ENCODE measurements at regions not wholly inside any gene's neighbourhood (a gene's known extent, or its start where the extent isn't known, plus 50 kb on each side); places are given as distances from the start of the nearest gene placed in this dataset.

DNA sequence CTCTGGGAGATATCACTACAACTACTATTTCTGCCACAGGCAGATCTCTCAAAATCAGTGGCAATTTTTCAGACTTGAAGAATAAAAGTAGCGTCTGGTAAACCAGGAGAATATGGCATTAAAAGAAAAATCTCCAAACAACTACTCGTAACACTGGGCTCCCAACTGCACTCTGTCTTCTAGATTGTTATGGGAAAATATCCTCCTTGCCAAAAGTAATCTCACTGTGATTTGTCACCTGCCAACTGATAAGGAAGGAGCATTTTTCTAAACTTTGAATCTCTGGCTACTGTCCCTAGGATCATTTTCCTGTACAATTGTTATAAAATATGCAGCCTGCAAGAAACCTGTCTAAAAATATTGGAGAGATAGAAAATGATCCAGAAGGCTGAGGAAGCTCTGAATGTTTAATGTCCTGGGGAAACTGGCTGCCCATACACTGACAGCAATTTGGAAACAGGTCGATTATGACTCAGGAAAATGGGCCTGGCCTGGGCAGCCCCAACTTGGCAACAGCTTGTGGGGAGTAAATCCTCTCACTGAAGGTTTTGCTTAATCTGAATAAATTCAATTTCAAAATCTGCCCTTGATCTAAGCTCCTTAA lies 90.5 kb upstream of the DBX1 start:
- Histone ChIP-seq H3K4me3 (ENCODE audit: low read length, poor library complexity, severe bottlenecking) (no peak overlapping the region), H2AFZ (ENCODE audit: low read length) (no peak overlapping the region), H3K79me2 (ENCODE audit: insufficient read depth, low read length) (no peaks in the 10 kb centered on the region), H3K9me3 (ENCODE audit: insufficient read depth, low read depth, low read length) (no peaks in the 10 kb centered on the region), H3K9ac (ENCODE audit: low read depth, low read length, poor library complexity, severe bottlenecking) (no peak overlapping the region), H3K27me3 (ENCODE audit: insufficient read depth, low read length, poor library complexity, severe bottlenecking) (no peaks in the 10 kb centered on the region), H3F3A (ENCODE audit: low read depth) (no peaks in the 10 kb centered on the region), H4K20me1 (ENCODE audit: insufficient read depth, low read length, poor library complexity, severe bottlenecking) (no peaks in the 10 kb centered on the region), H3K36me3 (ENCODE audit: insufficient read depth, low read length) (no peaks in the 10 kb centered on the region), H3K4me1 (ENCODE audit: insufficient read depth, low read length, poor library complexity, severe bottlenecking) (no peaks in the 10 kb centered on the region), H3K9me2 (replicated peaks; ENCODE audit: low read depth, low read length) (no peaks in the 10 kb centered on the region), H3K4me2 (ENCODE audit: low read depth, low read length, poor library complexity, severe bottlenecking) (no peak overlapping the region)
- TF ChIP-seq EZH2phosphoT487 (IDR thresholded peaks at IDR 0.05; ENCODE audit: borderline replicate concordance), result no peak
- TF ChIP-seq, protein P1, sequence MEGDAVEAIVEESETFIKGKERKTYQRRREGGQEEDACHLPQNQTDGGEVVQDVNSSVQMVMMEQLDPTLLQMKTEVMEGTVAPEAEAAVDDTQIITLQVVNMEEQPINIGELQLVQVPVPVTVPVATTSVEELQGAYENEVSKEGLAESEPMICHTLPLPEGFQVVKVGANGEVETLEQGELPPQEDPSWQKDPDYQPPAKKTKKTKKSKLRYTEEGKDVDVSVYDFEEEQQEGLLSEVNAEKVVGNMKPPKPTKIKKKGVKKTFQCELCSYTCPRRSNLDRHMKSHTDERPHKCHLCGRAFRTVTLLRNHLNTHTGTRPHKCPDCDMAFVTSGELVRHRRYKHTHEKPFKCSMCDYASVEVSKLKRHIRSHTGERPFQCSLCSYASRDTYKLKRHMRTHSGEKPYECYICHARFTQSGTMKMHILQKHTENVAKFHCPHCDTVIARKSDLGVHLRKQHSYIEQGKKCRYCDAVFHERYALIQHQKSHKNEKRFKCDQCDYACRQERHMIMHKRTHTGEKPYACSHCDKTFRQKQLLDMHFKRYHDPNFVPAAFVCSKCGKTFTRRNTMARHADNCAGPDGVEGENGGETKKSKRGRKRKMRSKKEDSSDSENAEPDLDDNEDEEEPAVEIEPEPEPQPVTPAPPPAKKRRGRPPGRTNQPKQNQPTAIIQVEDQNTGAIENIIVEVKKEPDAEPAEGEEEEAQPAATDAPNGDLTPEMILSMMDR (conservative IDR thresholded peaks at IDR 0.05; ENCODE audit: low read length), result no peak

DNA sequence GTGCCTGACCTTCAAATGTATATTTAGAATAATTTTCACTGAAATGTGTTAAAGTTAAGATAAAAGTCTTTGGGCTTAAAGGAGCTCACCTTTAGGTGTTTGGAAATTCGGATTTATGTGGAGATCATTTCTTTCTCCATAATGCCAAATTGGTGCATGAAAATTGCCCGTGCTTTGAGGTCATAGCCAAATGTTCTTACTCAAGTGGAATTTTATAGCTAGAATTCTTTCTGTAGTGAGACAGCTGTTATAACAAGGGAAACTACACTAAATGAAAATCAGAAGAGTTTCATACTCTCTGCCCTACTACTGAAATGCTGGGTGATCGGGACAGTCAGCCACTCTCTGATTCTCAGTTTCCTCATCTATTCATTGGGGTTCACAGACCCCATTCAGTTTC lies 89.5 kb upstream of the DBX1 start:
- Histone ChIP-seq H3K4me1 (ENCODE audit: insufficient read depth, low read length, poor library complexity, severe bottlenecking) (no peaks in the 10 kb centered on the region), H3K79me2 (ENCODE audit: insufficient read depth, low read length) (no peaks in the 10 kb centered on the region), H3F3A (ENCODE audit: low read depth) (no peaks in the 10 kb centered on the region), H3K27me3 (ENCODE audit: insufficient read depth, low read length, poor library complexity, severe bottlenecking) (no peaks in the 10 kb centered on the region), H3K9ac (ENCODE audit: low read depth, low read length, poor library complexity, severe bottlenecking) (no peak overlapping the region), H3K4me2 (ENCODE audit: low read depth, low read length, poor library complexity, severe bottlenecking) (no peak overlapping the region), H3K36me3 (ENCODE audit: insufficient read depth, low read length) (no peaks in the 10 kb centered on the region), H2AFZ (ENCODE audit: low read length) (no peak overlapping the region), H3K4me3 (ENCODE audit: low read length, poor library complexity, severe bottlenecking) (no peak overlapping the region), H3K9me3 (ENCODE audit: insufficient read depth, low read depth, low read length) (no peaks in the 10 kb centered on the region), H3K9me2 (replicated peaks; ENCODE audit: low read depth, low read length) (no peaks in the 10 kb centered on the region), H4K20me1 (ENCODE audit: insufficient read depth, low read length, poor library complexity, severe bottlenecking) (no peaks in the 10 kb centered on the region)
- TF ChIP-seq, protein P1 (conservative IDR thresholded peaks at IDR 0.05; ENCODE audit: low read length), result no peak
- no peak for TF ChIP-seq EZH2phosphoT487 (IDR thresholded peaks at IDR 0.05; ENCODE audit: borderline replicate concordance)

DNA sequence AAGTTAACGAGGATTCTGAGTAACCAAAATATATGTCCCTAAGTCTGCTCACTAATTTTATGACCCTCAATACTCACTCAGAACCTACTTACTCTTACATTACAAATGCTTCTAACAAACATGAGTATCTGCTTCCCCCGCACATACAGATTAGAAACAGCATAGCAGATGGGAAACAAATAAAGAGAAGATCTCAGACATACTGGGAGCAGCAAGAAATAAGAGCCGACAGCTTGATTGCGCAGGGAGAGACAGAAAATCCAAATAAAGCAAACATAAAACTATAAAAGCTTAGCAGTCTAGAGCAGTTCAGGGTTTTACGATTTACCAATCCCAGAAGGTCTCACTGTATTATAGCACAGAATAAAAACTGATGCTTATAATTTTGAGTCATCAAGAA lies 89.1 kb upstream of the DBX1 start:
- no peaks in the 10 kb centered on the region for H3F3A ChIP-seq (ENCODE audit: low read depth)
- H3K4me2 ChIP-seq (ENCODE audit: low read depth, low read length, poor library complexity, severe bottlenecking), result no peak overlapping the region
- no peaks in the 10 kb centered on the region for H3K36me3 ChIP-seq (ENCODE audit: insufficient read depth, low read length)
- no peaks in the 10 kb centered on the region for H3K27me3 ChIP-seq (ENCODE audit: insufficient read depth, low read length, poor library complexity, severe bottlenecking)
- H2AFZ ChIP-seq (ENCODE audit: low read length), result no peak overlapping the region
- H3K79me2 ChIP-seq (ENCODE audit: insufficient read depth, low read length), result no peaks in the 10 kb centered on the region
- TF ChIP-seq, protein P1 (conservative IDR thresholded peaks at IDR 0.05; ENCODE audit: low read length), result no peak
- no peak for TF ChIP-seq EZH2phosphoT487 (IDR thresholded peaks at IDR 0.05; ENCODE audit: borderline replicate concordance)
- no peak overlapping the region for H3K9ac ChIP-seq (ENCODE audit: low read depth, low read length, poor library complexity, severe bottlenecking)
- no peaks in the 10 kb centered on the region for H3K9me2 ChIP-seq (replicated peaks; ENCODE audit: low read depth, low read length)
- H3K4me1 ChIP-seq (ENCODE audit: insufficient read depth, low read length, poor library complexity, severe bottlenecking), result no peaks in the 10 kb centered on the region
- no peak overlapping the region for H3K4me3 ChIP-seq (ENCODE audit: low read length, poor library complexity, severe bottlenecking)
- no peaks in the 10 kb centered on the region for H4K20me1 ChIP-seq (ENCODE audit: insufficient read depth, low read length, poor library complexity, severe bottlenecking)
- no peaks in the 10 kb centered on the region for H3K9me3 ChIP-seq (ENCODE audit: insufficient read depth, low read depth, low read length)
